ENCODE measurements at regions not wholly inside any gene's neighbourhood (a gene's known extent, or its start where the extent isn't known, plus 50 kb on each side); places are given as distances from the start of the nearest gene placed in this dataset.
"Not testable (repeated sequence)": the region's sequence is repeated elsewhere in the genome, so short reads cannot be mapped to it uniquely, and the experiment has no call there.

DNA sequence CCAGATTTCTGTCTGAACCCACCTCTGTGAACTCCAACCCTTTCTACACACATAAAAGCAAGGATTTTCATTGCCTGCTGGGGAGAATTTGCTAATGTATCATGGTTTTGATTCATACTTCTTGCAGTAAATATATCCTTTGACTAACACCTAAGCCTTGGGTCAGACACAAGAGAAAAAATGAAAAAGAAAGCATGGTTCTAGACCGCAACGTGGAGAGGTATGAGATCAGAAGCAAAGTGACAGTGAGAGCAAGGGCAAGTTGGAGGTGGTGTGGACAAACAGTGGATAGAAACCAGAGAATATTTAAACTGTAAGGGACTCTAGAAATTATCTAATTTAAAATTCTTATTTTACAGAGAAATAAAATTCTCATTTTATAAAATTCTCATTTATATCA lies 212.9 kb upstream of the SEMA6A start:
- H3K4me3 ChIP-seq (ENCODE audit: low read depth, low read length), result no peak overlapping the region

DNA sequence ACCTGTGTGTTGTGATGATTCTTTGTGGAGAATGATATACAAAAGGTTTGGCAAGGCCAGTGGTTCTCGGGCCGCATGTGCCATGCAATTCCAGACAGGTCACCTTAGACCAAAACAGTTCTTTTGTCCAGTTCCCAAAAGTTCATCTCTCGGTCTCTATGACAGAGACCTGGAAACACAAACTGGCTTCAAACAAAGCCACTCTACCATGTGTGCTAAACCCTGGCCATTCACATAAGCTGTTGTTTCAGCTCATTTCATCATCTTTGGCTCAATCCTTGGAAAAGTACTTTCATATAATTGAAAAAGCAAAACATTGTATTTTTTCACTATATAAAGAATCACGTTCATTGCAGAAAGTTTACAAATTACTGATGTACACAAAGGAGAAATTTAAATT lies 210.5 kb upstream of the SEMA6A start:
- H3K4me3 ChIP-seq (ENCODE audit: low read depth, low read length), result no peak overlapping the region

DNA sequence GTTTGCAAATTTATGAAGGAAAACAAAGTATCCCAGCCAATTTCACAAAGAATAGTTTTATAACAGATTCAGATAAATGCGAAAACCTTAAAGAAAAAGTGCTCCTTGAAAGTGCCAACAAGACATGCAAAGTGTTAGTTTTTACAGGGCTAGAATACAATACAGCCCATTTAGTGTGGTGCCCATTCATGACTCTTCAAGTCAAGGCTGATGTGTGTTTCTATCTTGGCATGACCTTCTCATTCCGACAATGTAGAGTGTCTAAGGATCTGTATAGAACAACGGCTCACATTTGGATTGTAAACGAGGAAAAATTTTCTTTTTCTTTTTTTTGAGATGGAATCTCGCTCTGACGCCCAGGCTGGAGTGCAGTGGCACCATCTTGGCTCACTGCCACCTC lies 205.2 kb upstream of the SEMA6A start:
- no peak overlapping the region for H3K4me3 ChIP-seq (ENCODE audit: low read depth, low read length)

DNA sequence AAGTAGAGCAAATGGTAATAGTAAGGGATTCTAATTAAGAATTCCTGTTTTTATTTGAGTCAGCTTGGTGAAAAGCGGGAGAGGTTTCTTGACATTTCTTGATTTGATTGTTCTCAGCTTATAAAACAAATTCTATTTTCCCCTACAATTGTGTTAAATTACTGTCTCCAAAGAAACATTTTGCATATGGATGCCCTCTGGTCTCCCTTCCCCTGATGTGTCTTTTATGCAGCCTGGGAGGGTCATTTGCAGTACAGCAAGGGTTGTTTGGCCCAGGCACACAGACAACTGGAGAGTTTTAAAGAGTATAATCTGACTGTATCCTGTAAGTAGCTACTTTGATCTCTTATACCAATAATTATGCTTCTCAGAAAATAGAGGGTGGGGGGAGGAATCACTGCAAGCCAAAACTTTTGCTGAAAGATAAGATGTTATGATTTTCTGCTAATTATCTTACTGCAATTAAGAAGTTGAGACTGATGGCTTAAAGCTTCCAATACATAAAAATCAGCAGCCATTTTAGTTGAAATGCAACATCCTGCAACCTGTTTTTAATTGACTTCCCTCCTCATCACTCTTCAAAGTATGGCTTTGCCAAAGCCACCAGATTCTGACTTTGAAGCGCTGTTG lies 204.1 kb upstream of the SEMA6A start:
- H3K4me3 ChIP-seq (ENCODE audit: low read depth, low read length), result no peak overlapping the region

DNA sequence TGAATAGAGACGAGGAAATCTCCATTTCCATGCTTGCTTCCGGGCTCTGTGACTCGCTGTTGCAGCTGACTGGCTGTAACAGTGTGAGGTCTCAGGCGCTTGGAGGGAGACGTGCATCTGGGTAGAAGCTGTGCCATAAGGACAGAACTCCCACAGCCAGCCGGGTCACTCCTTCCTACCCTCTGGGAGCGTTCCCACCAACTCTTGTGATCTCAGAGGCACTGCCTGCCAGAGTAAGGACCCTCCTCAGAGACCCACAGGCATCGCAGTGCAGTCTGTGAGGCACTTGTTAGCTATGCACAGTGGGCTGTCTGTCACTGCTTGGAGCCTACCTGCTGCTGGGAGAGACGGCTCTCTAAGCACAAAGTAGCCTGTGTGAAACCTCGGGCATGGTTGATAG lies 203.4 kb upstream of the SEMA6A start:
- H3K4me3 ChIP-seq (ENCODE audit: low read depth, low read length), result no peak overlapping the region

DNA sequence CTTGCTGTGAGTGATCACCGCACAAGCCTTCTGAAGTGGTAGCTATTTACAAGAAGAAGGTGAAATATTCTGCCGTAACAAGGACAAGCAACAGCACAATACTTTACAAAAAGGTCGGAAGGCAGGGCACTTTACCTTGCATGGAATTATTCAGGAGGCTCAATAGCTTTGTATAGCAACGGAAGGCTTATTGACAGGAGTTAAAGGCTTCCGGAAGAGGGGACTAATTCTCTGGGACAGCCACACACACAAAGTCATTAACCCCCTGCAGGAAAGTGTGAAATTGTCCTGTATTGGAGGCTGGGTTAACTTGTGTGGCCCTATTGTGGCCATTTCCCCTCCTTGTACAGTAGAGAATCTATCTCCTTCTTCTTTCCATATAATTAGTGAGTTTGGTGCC lies 199.3 kb upstream of the SEMA6A start:
- no peak overlapping the region for H3K4me3 ChIP-seq (ENCODE audit: low read depth, low read length)

DNA sequence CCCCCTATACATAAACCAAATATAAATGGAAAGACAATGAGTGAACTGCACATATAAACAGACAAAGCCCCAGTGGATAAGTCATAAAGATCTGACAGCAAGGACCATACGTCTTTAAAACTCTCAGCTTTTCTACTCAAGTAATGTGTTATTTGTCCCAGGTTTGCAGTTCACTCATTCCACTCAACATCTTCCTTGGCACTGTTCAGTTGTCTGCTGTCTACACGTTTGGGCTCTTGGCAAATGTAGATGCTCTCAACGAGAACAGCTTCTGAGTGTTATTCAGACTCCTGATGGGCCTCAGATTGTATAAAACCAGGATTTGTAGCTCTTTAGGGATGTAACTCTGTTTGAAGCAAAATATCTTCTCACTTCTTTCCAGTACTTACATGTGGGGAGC lies 198.2 kb upstream of the SEMA6A start:
- H3K4me3 ChIP-seq (ENCODE audit: low read depth, low read length), result no peak overlapping the region

DNA sequence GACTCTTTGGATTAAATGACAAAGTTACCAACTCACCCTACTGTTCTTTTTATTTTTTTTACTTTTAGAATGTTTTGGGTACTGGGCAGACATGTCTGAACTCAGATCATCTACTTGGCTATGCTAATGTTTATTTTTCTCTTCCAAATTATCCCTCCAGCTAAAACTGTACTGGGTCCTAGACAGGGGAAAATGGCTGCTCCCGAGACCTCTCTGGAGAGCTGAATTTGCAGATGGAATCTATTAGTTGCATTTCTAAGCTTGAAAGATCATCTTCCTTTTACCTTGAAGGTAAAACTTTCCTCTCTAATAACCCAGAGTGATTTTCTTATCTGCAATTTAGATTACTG lies 197.5 kb upstream of the SEMA6A start:
- H3K4me3 ChIP-seq (ENCODE audit: low read depth, low read length), result no peak overlapping the region

DNA sequence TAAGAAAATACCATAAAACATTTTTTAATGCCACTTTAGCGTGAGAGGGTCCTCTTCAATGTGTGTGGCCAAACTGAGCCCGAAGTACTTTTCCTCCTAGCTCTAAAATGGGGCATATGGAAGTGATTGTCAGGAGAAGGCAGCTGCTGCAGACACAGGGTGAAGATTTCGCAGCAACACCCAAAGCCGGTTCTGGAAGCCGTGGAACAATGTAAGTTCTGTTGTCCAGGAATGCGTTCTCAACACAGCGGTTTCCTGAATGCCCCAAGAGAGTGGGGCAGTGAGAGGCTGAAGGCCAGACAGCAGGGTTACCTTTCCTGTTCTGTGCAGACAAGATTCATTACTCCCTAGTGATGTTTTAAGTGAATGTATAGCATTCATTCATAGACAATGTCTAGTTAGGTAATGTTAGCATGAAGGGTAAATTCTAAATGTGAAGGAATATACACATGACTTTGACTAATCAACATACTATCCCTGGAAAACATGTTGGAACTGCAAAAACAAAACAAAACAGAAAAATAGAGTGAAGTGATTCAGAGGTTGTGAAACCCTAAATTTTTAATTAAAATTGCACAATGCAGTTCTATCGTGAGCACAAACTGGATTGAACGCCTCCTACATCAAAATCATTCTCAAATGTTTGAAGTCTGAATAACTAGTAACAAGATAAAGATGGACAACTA lies 197.0 kb upstream of the SEMA6A start:
- H3K4me3 ChIP-seq (ENCODE audit: low read depth, low read length), result no peak overlapping the region

DNA sequence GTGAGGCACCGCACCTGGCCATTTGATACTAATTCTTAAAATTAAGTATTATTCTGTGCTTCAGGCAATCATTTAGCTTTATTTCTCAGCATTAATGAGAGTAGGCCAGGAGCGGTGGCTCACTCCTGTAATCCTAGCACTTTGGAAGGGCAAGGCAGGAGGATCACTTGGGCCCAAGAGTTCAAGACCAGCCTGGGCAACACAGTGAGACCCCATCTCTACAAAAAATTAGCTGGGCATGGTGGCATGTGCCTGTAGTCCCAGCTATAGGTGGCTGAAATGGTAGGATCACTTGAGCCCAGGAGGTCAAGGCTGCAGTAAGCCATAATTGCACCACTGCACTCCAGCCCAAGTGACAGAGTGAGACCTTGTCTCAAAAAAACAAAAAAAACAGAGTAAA lies 195.3 kb upstream of the SEMA6A start:
- not testable (repeated sequence) for H3K4me3 ChIP-seq (ENCODE audit: low read depth, low read length)

DNA sequence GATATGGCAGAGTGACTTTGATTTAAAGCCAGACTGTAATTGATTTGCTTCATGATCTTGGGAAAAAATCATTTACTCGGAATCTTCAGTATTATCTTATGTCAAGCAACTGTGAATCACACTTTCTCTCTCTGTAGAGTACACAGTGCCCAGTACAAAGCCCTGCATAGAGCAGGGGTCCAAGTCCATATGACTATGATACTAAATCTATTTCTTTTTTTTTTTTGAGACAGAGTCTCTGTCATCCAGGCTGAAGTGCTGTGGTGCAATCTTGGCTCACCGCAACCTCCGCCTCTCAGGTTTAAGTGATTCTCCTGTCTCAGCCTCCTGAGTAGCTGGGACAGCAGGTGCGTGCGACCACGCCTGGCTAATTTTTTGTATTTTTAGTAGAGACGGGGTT lies 194.8 kb upstream of the SEMA6A start:
- H3K4me3 ChIP-seq (ENCODE audit: low read depth, low read length), result no peak overlapping the region

DNA sequence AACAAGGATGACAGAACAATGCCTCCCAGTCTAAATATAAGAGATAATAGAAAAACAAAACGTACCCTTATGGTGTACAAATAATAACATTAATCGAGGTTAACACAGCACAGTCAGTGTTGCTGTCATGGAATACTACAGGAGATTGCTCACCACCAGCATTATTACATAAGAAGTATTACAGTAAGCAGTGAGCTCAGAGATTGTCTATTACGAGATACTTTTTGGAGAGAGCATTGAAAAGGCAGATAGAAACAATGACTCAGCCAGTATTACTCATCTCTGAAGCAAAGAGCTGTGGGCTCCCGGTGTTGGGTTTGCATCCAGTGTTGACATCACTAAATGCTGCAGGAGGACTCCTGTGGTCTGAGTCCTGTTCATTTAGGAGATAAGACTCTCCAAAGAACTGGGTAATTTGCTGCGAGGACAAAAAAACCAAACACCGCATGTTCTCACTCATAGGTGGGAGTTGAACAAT lies 191.9 kb upstream of the SEMA6A start:
- no peak overlapping the region for H3K4me3 ChIP-seq (ENCODE audit: low read depth, low read length)

DNA sequence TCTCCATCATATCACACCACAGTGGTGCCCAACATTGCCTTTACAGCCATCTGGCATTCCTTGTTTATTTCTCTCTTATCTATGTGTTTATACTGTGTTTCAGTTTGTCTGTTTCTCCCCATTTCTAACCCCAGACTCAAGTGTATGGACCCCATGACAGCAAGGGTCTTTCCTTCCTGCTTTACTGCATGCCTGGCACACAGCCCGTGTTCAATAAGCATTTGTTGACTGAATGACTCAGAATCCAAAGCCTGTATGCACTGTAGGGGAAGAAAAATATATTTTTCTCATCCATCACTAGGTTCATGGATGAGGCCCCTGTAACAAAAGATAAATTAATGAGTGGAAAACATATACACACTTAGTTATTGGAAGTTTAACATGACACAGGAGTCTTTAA lies 190.8 kb upstream of the SEMA6A start:
- no peak overlapping the region for H3K4me3 ChIP-seq (ENCODE audit: low read depth, low read length)

DNA sequence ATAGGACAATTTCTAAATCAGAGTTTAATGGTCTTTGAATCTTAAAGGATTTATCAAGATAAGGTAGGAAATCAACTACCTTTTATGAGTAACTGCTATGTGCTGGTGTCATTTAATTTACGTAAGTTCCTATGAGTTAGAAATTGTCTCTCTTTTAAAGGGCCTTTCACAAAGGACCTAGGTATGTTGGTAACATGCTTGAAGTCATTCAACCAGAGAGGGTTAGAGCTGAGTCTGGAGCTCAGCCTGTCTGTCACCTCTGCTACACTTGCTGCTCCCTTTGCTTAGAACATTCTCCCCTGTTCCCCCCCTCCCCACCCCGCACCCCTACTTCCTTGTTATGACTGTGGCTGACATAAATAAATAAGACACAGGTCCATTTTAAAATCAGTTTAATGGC lies 190.3 kb upstream of the SEMA6A start:
- no peak overlapping the region for H3K4me3 ChIP-seq (ENCODE audit: low read depth, low read length)

DNA sequence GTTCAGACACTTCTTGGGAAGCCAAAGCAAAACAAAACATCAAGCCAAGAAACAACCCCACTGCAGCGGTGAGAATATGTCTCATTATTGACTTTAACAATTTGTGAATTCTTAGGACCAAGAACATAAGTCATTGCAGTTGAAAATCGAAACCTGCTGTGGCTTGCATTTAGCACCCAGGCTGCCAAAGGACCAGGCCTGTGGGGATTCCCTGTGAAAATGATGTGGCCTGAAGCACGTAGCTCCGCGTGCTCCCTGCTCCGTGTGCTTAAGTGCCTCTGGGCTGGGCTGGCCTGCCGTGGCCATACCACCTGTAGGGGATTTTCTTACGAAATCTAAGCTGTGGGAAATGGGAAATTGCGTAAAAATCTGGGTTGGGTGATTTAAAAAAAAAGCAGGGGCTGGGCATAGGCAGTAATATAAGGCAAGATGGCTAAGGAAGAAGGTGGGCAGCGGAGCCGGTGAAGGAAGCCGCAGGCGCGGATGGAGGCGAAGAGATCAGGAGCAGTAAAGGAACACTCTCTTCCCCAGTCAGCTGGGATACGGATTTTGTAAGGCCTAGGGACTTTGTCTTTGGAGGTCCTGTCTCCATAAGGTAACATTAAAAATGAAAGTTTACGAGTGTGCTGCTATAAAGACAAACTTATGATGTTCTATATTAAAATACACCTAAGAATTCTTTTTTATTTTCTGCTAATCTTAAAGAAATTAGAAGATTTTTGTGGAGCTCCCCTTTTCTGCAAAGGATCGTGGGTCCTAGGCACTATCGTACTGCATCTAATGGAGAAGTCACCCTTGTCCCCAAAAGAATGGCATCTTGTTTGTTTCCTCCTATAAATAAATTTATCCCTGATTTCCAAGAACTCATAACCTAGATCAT lies 189.6 kb upstream of the SEMA6A start:
- no peak overlapping the region for H3K4me3 ChIP-seq (ENCODE audit: low read depth, low read length)

DNA sequence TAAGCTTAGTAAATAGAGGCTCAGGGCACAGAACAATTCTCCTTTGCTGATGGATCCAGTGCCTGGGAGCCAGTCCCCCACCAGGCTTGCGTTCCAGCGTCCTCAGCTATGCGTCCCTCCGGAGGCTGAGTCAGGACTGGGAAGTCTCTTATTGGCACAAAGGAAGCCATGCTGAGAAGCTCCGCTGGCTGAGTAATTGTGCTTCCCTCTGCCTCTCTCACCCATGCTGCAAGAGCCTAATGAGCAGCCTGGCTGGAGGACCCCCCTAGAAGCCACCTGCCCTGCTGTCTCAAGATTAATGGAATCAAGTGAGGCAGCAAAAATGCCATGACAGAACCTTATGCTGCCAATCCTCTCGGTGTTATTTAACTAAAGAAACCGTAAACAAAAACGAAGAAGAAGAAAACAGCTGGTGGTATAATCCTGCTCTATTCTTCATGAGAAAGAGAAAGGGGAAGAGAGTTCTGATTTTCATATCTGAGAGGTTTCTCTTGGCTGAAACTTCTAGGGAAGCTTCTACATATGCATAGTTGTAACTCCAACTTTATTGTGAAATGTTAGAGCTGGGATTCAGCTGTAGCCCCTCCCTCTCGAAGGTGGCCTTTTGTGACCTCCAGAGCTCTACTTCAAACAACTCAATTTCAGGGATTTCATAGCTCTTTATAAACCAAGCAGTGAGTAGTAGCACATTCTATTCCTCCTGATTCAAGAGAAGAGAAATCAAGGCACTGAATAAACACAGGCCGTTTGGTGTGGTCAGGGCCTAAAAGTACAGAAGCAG lies 185.4 kb upstream of the SEMA6A start:
- H3K4me3 ChIP-seq (ENCODE audit: low read depth, low read length), result no peak overlapping the region

DNA sequence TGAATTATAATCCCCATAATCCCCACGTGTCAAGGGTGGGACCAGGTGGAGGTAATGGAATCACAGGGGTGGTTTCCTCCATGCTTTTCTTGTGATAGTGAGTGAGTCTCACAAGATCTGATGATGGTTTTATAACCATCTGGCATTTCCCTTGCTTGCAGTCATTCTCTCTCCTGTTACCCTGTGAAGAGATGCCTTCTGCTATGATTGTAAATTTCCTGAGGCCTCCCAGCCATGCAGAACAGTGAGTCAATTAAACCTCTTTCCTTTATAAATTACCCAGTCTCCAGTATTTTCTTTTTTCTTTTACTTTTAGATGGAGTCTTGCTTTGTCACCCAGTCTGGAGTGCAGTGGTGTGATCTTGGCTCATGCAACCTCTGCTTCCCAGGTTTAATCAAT lies 182.7 kb upstream of the SEMA6A start:
- H3K4me3 ChIP-seq (ENCODE audit: low read depth, low read length), result no peak overlapping the region

DNA sequence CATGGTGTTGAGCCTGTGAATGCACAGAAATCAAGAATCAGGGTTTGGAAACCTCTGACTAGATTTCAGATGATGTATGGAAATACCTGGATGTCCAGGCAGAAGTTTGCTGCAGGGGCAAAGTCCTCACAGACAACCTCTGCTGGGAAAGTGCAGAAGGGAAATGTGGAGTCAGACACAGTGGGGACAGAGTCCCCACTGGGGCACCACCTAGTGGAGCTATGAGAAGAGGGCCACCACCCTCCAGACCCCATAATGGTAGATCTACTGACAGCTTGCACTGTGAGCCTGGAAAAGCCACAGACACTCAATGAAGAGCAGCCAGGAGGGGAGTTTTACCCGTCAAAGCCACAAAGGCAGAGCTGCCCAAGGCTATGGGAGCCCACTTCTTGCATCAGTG lies 181.9 kb upstream of the SEMA6A start:
- H3K4me3 ChIP-seq (ENCODE audit: low read depth, low read length), result no peak overlapping the region

DNA sequence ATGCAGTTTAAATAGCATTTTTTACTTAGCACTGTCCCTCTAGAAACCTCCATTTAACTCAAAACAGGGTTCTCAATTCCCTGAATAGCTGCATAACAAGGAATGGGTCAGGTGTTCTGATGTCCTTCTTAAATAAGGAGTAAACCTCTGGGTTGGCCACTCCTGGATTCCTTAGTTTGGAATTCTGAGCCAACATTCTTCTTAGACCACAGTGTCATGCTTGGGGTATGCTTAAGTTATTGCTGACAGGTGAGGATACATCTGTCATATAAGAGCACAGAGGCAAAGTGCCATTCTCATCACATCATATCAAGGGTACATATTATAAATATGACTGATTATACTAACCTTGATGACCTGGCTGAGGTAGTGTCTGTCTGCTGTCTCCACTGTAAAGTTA lies 179.9 kb upstream of the SEMA6A start:
- no peak overlapping the region for H3K4me3 ChIP-seq (ENCODE audit: low read depth, low read length)

DNA sequence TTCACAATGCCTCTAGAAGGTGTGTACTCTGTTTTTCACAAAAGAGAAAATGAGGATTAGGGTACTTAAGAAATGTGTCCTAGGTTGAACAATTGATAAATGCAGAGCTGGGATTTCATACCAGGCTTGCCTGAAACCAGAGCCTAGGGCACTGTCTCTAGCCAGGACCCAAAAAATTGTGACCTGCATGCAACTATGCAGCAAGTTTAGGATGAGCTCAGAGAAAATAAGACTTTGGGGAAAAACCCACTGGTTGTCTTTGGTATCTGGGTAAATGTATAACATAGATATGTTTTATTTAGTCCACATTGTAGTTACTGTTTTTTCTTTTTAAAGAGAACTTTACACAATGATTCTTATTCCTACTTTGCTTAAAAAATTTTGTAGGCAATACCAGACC lies 177.1 kb upstream of the SEMA6A start:
- H3K4me3 ChIP-seq (ENCODE audit: low read depth, low read length), result no peak overlapping the region
